A549 (cell line): ENCODE measurements at regions not wholly inside any gene's neighbourhood (a gene's known extent, or its start where the extent isn't known, plus 50 kb on each side); places are given as distances from the start of the nearest gene placed in this dataset.
"Not testable (repeated sequence)": the region's sequence is repeated elsewhere in the genome, so short reads cannot be mapped to it uniquely, and the experiment has no call there.

ENCODE experiments used
- ATAC-seq, 2 experiments: fragments of 200-7000 bp in 1 of 2; fragments of >200 bp in 1 of 2; cut with Nextera tagmentation in 1 of 2; cut with Tn5 transposase in 1 of 2; 3 replicates each; pipeline versions ENCODE4 v1.8.0 to v1.9.1; 2018 to 2020; ENCODE audit warnings: mild to moderate bottlenecking in 1 of 2, moderate library complexity in 1 of 2
- CTCF ChIA-PET: fragments of 300-600 bp; sonication (Branson Sonifier 250); formaldehyde crosslinking; extraction: SDS; loops from one replicate; lab custom pipeline; 2021; ENCODE audit warnings: antibody characterized with exemption, inconsistent platforms; lab: Yijun Ruan, JAX
- POLR2A ChIA-PET: fragments of 350-600 bp; formaldehyde crosslinking; extraction: SDS; loops from one replicate; lab custom pipeline; 2021; ENCODE audit warnings: antibody characterized with exemption, inconsistent platforms; lab: Yijun Ruan, JAX
- DNase-seq, 2 experiments: peaks; one replicate each; pipeline versions ENCODE4 v3.0.0 to v3.0.0-alpha.2; 2011 to 2016; ENCODE audit warnings: low read depth in 1 of 2, low spot score in 1 of 2
- FAIRE-seq: peaks from 2 replicates; lab custom pipeline; 2011; peaks lifted over from hg19 to GRCh38; lab: Jason Lieb, UNC
- H3K27ac ChIP-seq, 2 experiments: fragments of >200 bp; sonication (Bioruptor Twin); formaldehyde crosslinking; 3 replicates each; pipeline ENCODE4 v1.5.1; 2016 to 2017
- H3K4me1 ChIP-seq: fragments of >200 bp; sonication (Bioruptor Twin); formaldehyde crosslinking; 3 replicates; pipeline ENCODE4 v1.6.1; 2016
- H3K4me2 ChIP-seq: fragments of >200 bp; sonication (Bioruptor Twin); formaldehyde crosslinking; 3 replicates; pipeline ENCODE4 v1.6.1; 2016
- H3K4me3 ChIP-seq: fragments of >200 bp; sonication (Bioruptor Twin); formaldehyde crosslinking; 3 replicates; pipeline ENCODE4 v1.5.1; 2016
- H3K9me3 ChIP-seq: fragments of >200 bp; sonication (Bioruptor Twin); formaldehyde crosslinking; 3 replicates; pipeline ENCODE4 v1.6.1; 2016
- ATOH8 ChIP-seq: fragments of 250-450 bp; sonication (Bioruptor Pico); IDR thresholded peaks from 2 replicates; pipeline ENCODE4 v1.5.0; 2020; ENCODE audit warnings: low read depth, mild to moderate bottlenecking, moderate library complexity
- BCL3 ChIP-seq: fragments of >200 bp; sonication (Bioruptor Twin); formaldehyde crosslinking; IDR thresholded peaks from 3 replicates; pipeline ENCODE4 v1.6.1; 2016
- BHLHE40 ChIP-seq: IDR thresholded peaks from 2 replicates; pipeline ENCODE4 v1.6.1; 2012; ENCODE audit warnings: low read depth, low read length, inconsistent platforms
- CBX8 ChIP-seq: fragments of 200-600 bp; sonication (generic); IDR thresholded peaks from 2 replicates; pipeline ENCODE4 v1.6.1; 2016
- EP300 ChIP-seq, 2 experiments: fragments of >200 bp; sonication (Bioruptor Twin); formaldehyde crosslinking; IDR thresholded peaks; 2 replicates in 1 of 2; 3 replicates in 1 of 2; pipeline ENCODE4 v1.6.1; 2016 to 2017
- ESRRA ChIP-seq: fragments of 150-350 bp; IDR thresholded peaks from 2 replicates; pipeline ENCODE4 v1.6.1; 2014; ENCODE audit warnings: mild to moderate bottlenecking, low read length, borderline replicate concordance
- FOSL2 ChIP-seq, 2 experiments: fragments of 450-650 bp in 1 of 2; fragments of >200 bp in 1 of 2; sonication (Bioruptor Twin) in 1 of 2; formaldehyde crosslinking; IDR thresholded peaks; 2 replicates each; pipeline versions ENCODE4 v1.5.0 to v1.6.1; 2016 to 2020; ENCODE audit warnings: mild to moderate bottlenecking in 1 of 2, moderate library complexity in 1 of 2
- HEYL ChIP-seq: fragments of 250-450 bp; sonication (Bioruptor Pico); IDR thresholded peaks from 2 replicates; pipeline ENCODE4 v1.8.0; 2021; ENCODE audit warnings: mild to moderate bottlenecking, moderate library complexity
- HOXA7 ChIP-seq: fragments of 250-450 bp; sonication (Bioruptor Pico); IDR thresholded peaks from 2 replicates; pipeline ENCODE4 v1.5.0; 2020; ENCODE audit warnings: mild to moderate bottlenecking, moderate library complexity
- HOXB13 ChIP-seq: fragments of 250-450 bp; sonication (Bioruptor Pico); IDR thresholded peaks from 2 replicates; pipeline ENCODE4 v1.5.0; 2020; ENCODE audit warnings: low read depth, mild to moderate bottlenecking, moderate library complexity
- HOXB5 ChIP-seq: fragments of 250-450 bp; sonication (Bioruptor Pico); IDR thresholded peaks from 2 replicates; pipeline ENCODE4 v1.5.0; 2020; ENCODE audit warnings: mild to moderate bottlenecking, moderate library complexity
- MAFK ChIP-seq: fragments of 450-650 bp; IDR thresholded peaks from 2 replicates; pipeline ENCODE4 v1.6.1; 2014; ENCODE audit not compliant: partially characterized antibody
- MAZ ChIP-seq: fragments of 150-350 bp; IDR thresholded peaks from 2 replicates; pipeline ENCODE4 v1.6.1; 2014; ENCODE audit warnings: antibody characterized with exemption, low read depth, low read length, borderline replicate concordance
- MYC ChIP-seq: IDR thresholded peaks from 2 replicates; pipeline ENCODE4 v1.6.1; 2012; ENCODE audit warnings: mild to moderate bottlenecking, inconsistent platforms, low read length, improper control_type of control experiment, borderline replicate concordance
- NFE2L2 ChIP-seq: fragments of 150-350 bp; conservative IDR thresholded peaks from 2 replicates; pipeline ENCODE4 v1.6.1; 2014; ENCODE audit warnings: low read length
- NR3C1 ChIP-seq: fragments of >200 bp; sonication (Bioruptor Twin); formaldehyde crosslinking; IDR thresholded peaks from 3 replicates; pipeline ENCODE4 v1.6.1; 2017
- PBX3 ChIP-seq: IDR thresholded peaks from 2 replicates; pipeline ENCODE4 v1.6.1; 2012
- PHF8 ChIP-seq: fragments of 200-600 bp; sonication (generic); IDR thresholded peaks from 2 replicates; pipeline ENCODE4 v1.6.1; 2016; ENCODE audit warnings: low read depth, mild to moderate bottlenecking, antibody characterized with exemption, moderate library complexity, borderline replicate concordance
- POLR2A ChIP-seq: IDR thresholded peaks from 2 replicates; pipeline ENCODE4 v1.6.1; 2012; ENCODE audit warnings: mild to moderate bottlenecking, low read length
- RARB ChIP-seq: fragments of 250-450 bp; sonication (Bioruptor Pico); IDR thresholded peaks from 2 replicates; pipeline ENCODE4 v1.8.0; 2021; ENCODE audit warnings: mild to moderate bottlenecking, moderate library complexity
- RCOR1 ChIP-seq: fragments of 150-350 bp; IDR thresholded peaks from 2 replicates; pipeline ENCODE4 v1.6.1; 2014; ENCODE audit warnings: antibody characterized with exemption, low read length, low read depth
- RNF2 ChIP-seq: fragments of 200-600 bp; sonication (generic); IDR thresholded peaks from 2 replicates; pipeline ENCODE4 v1.6.1; 2016; ENCODE audit warnings: low read depth, mild to moderate bottlenecking, antibody characterized with exemption, moderate library complexity, borderline replicate concordance
- SMC3 ChIP-seq: fragments of >200 bp; sonication (Bioruptor Twin); formaldehyde crosslinking; IDR thresholded peaks from 3 replicates; pipeline ENCODE4 v1.6.1; 2018; ENCODE audit warnings: inconsistent platforms
- SREBF2 ChIP-seq: fragments of 450-650 bp; IDR thresholded peaks from 2 replicates; pipeline ENCODE4 v1.6.1; 2014; ENCODE audit warnings: mild to moderate bottlenecking, moderate library complexity
- TP53 ChIP-seq: fragments of 250-450 bp; sonication (Bioruptor Pico); IDR thresholded peaks from 2 replicates; pipeline ENCODE4 v1.5.0; 2021; ENCODE audit warnings: mild to moderate bottlenecking, moderate library complexity
- ZFP36 ChIP-seq: fragments of 450-650 bp; IDR thresholded peaks from 2 replicates; pipeline ENCODE4 v1.6.1; 2014; ENCODE audit warnings: borderline replicate concordance; ENCODE audit not compliant: partially characterized antibody
- ZNF302 ChIP-seq: fragments of 250-450 bp; sonication (Bioruptor Pico); IDR thresholded peaks from 2 replicates; pipeline ENCODE4 v1.9.0; 2021; ENCODE audit warnings: inconsistent platforms, mild to moderate bottlenecking, moderate library complexity
- WGBS: methylation state at CpG from one replicate; pipeline ENCODE4 v1.1.6; 2017; ENCODE audit errors: missing lambda C conversion rate; 5-methylcytosine and 5-hydroxymethylcytosine counted together

GRCh38 chr16:79380995-79381602 is 219.4 kb downstream of the MAF start:
- POLR2A ChIA-PET, result interaction anchor here (0.5 kb wide), 1 partner anchor 9 kb away, joined by 3 read pairs; no protein-coding TSS in a partner anchor
- Histone ChIP-seq H3K4me3 (no peak overlapping the region), H3K27ac (no peak overlapping the region), H3K4me2 (no peak overlapping the region)
- 31% methylated on average over 9 of the region's 9 CpGs for WGBS
- no peak for DNase-seq
- FAIRE-seq, result no peak
- TF ChIP-seq MYC (no peak), ESRRA (no peak), PHF8 (no peak), TP53 (CRISPR knock-in tag) (no peak), ZFP36 (no peak), BCL3 (no peak), NFE2L2 (no peak), SREBF2 (no peak), PBX3 (no peak), POLR2A (no peak), SMC3 (no peak), HOXA7 (no peak), FOSL2 (IDR thresholded peaks at IDR 0.05) (no peak), FOSL2 (CRISPR knock-in tag; IDR thresholded peaks at IDR 0.05) (no peak), RNF2 (no peak)
- TF ChIP-seq, all 56 proteins: peak for 0
- ATAC-seq, result no peak
- CTCF ChIA-PET, result interaction anchor here (1.2 kb wide), 1 partner anchor 9 kb away, joined by 4 read pairs; no protein-coding TSS in a partner anchor
- Histone ChIP-seq H3K9me3 (no peaks in the 10 kb centered on the region; the same call in 2 of the 3 replicates), H3K4me1 (no peaks in the 10 kb centered on the region)

- ChIA-PET POLR2A (no interaction called here), CTCF (no interaction called here)
- DNase-seq (no peak), FAIRE-seq (no peak), ATAC-seq (no peak)
- Histone ChIP-seq H3K27ac (no peak overlapping the region), H3K4me1 (no peaks in the 10 kb centered on the region), H3K4me3 (no peak overlapping the region), H3K9me3 (no peaks in the 10 kb centered on the region; the same call in 2 of the 3 replicates), H3K4me2 (no peak overlapping the region)
- WGBS, result 0% methylated on average over 3 of the region's 3 CpGs
- TF ChIP-seq HEYL, result no peak
- no peak for TF ChIP-seq FOSL2 (IDR thresholded peaks at IDR 0.05)
- TF ChIP-seq FOSL2 (CRISPR knock-in tag; IDR thresholded peaks at IDR 0.05), result no peak
- TF ChIP-seq EP300 (IDR thresholded peaks at IDR 0.05), result no peak
- no peak for TF ChIP-seq ZNF302
- TF ChIP-seq ESRRA, result no peak
- TF ChIP-seq HOXB13 (CRISPR knock-in tag), result no peak
- TF ChIP-seq CBX8, result no peak
- no peak for TF ChIP-seq MAZ
- no peak for TF ChIP-seq RCOR1
- TF ChIP-seq PBX3, result no peak
- TF ChIP-seq MAFK, result no peak
- no peak for TF ChIP-seq ATOH8 (CRISPR knock-in tag)
- no peak for TF ChIP-seq TP53 (CRISPR knock-in tag)
- no peak for TF ChIP-seq RNF2
- no peak for TF ChIP-seq NR3C1
- no peak for TF ChIP-seq RARB (CRISPR knock-in tag)
- no peak for TF ChIP-seq BHLHE40
- no peak for TF ChIP-seq HOXB5
These were observed 221.4 kb downstream of the MAF start for GRCh38 chr16:79379095-79379494.

- H3K4me1 ChIP-seq, result peaks cover 13% of the 10 kb centered on the region
- H3K4me2 ChIP-seq, H3K9me3 ChIP-seq, POLR2A ChIA-PET, H3K27ac ChIP-seq, H3K4me3 ChIP-seq, FAIRE-seq, ATAC-seq, CTCF ChIA-PET, DNase-seq: not testable (repeated sequence)
- 23% methylated on average over 3 of the region's 5 CpGs for WGBS
These were observed 223.5 kb downstream of the MAF start for GRCh38 chr16:79377082-79377481.
